Body of pancreas (tissue), 4 donors: ENCODE measurements at regions not wholly inside any gene's neighbourhood (a gene's known extent, or its start where the extent isn't known, plus 50 kb on each side); places are given as distances from the start of the nearest gene placed in this dataset.

ENCODE experiments used
- POLR2A ChIP-seq, 3 donors: fragments of 450-650 bp; IDR thresholded peaks; one replicate each; pipeline ENCODE4 v1.6.1; 2016; ENCODE audit warnings: antibody characterized with exemption in 3 of 3, mild to moderate bottlenecking in 2 of 3
- TF ChIP-seq, protein P1 (sequence below), 7 experiments: fragments of 450-650 bp in 4 of 7; fragments of 200-600 bp in 3 of 7; sonication (generic) in 3 of 7; IDR thresholded peaks; one replicate each; pipeline ENCODE4 v1.5.1; 2016 to 2019; ENCODE audit warnings: antibody characterized with exemption in 7 of 7

DNA sequence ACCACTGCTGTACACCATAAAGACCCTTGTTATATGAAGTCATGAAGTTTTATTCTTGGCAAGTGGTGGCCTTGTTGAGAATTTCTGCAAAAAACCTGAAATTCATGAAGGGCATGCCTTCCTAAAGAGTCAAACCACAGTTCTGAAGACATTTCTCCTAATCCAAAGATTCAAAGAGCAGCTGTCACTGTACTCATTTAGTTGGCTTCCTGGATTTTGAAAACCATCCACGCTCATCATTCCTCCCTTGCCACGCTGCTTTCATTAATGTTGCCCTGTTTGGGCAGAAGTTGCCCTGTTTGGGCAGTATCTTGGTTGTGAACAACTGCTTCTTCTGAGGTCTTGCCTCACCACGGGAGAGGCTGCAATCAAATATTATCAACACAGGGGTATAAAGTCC lies 560.3 kb upstream of the TLE4 start:
- TF ChIP-seq, protein P1, sequence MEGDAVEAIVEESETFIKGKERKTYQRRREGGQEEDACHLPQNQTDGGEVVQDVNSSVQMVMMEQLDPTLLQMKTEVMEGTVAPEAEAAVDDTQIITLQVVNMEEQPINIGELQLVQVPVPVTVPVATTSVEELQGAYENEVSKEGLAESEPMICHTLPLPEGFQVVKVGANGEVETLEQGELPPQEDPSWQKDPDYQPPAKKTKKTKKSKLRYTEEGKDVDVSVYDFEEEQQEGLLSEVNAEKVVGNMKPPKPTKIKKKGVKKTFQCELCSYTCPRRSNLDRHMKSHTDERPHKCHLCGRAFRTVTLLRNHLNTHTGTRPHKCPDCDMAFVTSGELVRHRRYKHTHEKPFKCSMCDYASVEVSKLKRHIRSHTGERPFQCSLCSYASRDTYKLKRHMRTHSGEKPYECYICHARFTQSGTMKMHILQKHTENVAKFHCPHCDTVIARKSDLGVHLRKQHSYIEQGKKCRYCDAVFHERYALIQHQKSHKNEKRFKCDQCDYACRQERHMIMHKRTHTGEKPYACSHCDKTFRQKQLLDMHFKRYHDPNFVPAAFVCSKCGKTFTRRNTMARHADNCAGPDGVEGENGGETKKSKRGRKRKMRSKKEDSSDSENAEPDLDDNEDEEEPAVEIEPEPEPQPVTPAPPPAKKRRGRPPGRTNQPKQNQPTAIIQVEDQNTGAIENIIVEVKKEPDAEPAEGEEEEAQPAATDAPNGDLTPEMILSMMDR (IDR thresholded peaks at IDR 0.05), result no peak
- TF ChIP-seq POLR2A (IDR thresholded peaks at IDR 0.05), result no peak
